Progenitor cell of endocrine pancreas (in vitro differentiated cells): ENCODE measurements at regions not wholly inside any gene's neighbourhood (a gene's known extent, or its start where the extent isn't known, plus 50 kb on each side); places are given as distances from the start of the nearest gene placed in this dataset.
"Not testable (repeated sequence)": the region's sequence is repeated elsewhere in the genome, so short reads cannot be mapped to it uniquely, and the experiment has no call there.

Experiments
- DNase-seq: peaks from one replicate; pipeline ENCODE4 v3.0.0; 2021; ENCODE audit warnings: low spot score; ENCODE audit not compliant: unreplicated experiment
- H3K27ac Mint-ChIP-seq: 2 replicates; pipeline ENCODE4 v1.8.0; 2021; ENCODE audit warnings: mild to moderate bottlenecking, moderate library complexity, mixed read lengths
- H3K27me3 Mint-ChIP-seq: 2 replicates; pipeline ENCODE4 v1.8.0; 2021; ENCODE audit warnings: mixed read lengths
- H3K36me3 Mint-ChIP-seq: 2 replicates; pipeline ENCODE4 v1.8.0; 2022; ENCODE audit warnings: mixed read lengths; ENCODE audit not compliant: insufficient read depth
- H3K4me1 Mint-ChIP-seq: 2 replicates; pipeline ENCODE4 v1.8.0; 2021; ENCODE audit warnings: low read depth, mixed read lengths
- H3K4me3 Mint-ChIP-seq: 2 replicates; pipeline ENCODE4 v1.8.0; 2021; ENCODE audit warnings: low read depth, mild to moderate bottlenecking, moderate library complexity, mixed read lengths
- H3K9me3 Mint-ChIP-seq: 2 replicates; pipeline ENCODE4 v1.8.0; 2021; ENCODE audit warnings: low read depth, mixed read lengths
- TF ChIP-seq, protein P1 (sequence below): fragments of 200-600 bp; sonication (generic); IDR thresholded peaks from one replicate; pipeline ENCODE4 v1.5.0; 2021; ENCODE audit warnings: antibody characterized with exemption, mild to moderate bottlenecking; ENCODE audit not compliant: unreplicated experiment

DNA sequence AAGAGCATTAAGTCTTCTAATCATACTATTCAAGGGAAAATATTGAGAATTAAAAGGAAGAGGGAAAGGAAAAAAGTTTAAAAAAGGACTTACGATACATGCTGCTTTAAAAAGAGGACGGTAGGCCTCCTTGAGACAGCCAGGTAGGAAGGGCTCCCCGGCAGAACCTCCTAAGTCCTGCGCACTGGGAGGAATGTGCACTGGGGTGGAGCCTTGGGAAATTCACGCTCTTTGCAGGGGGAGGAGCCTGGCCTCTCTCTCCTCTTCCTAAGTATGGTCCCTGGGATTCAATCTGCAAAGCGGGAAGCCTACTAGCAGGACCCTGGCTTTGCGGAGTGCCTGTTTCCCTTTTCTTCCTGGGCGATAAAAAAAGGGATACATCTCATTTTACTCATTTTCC is 553.0 kb downstream of the RPS29 start:
- H3K9me3 Mint-ChIP-seq: no peaks in the 10 kb centered on the region

DNA sequence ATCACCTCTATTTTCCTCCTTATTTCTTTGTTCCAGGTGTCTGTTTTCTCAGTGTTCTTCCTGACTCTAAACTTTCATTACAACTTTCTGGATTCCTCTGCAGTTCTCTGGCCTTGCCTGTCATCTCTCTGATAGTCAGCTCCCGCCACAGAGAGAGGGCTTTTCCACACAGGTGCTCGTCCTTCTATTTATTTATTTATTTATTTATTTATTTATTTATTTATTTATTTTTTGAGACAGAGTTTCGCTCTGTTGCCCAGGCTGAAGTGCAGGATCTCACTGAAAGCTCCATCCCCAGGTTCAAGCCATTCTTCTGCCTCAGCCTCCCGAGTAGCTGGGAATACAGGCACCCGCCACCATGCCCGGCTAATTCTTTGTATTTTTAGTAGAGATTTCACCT is 554.5 kb downstream of the RPS29 start:
- not testable (repeated sequence) for H3K27me3 Mint-ChIP-seq, H3K4me1 Mint-ChIP-seq, H3K27ac Mint-ChIP-seq, H3K4me3 Mint-ChIP-seq, H3K36me3 Mint-ChIP-seq, H3K9me3 Mint-ChIP-seq, DNase-seq

More for the DNA sequence above, 553.0 kb downstream of the RPS29 start:
- no peak for DNase-seq
- Mint-ChIP-seq H3K4me3 (no peak overlapping the region), H3K27ac (no peak overlapping the region), H3K4me1 (no peaks in the 10 kb centered on the region), H3K27me3 (no peaks in the 10 kb centered on the region), H3K36me3 (no peaks in the 10 kb centered on the region)
- TF ChIP-seq, protein P1, sequence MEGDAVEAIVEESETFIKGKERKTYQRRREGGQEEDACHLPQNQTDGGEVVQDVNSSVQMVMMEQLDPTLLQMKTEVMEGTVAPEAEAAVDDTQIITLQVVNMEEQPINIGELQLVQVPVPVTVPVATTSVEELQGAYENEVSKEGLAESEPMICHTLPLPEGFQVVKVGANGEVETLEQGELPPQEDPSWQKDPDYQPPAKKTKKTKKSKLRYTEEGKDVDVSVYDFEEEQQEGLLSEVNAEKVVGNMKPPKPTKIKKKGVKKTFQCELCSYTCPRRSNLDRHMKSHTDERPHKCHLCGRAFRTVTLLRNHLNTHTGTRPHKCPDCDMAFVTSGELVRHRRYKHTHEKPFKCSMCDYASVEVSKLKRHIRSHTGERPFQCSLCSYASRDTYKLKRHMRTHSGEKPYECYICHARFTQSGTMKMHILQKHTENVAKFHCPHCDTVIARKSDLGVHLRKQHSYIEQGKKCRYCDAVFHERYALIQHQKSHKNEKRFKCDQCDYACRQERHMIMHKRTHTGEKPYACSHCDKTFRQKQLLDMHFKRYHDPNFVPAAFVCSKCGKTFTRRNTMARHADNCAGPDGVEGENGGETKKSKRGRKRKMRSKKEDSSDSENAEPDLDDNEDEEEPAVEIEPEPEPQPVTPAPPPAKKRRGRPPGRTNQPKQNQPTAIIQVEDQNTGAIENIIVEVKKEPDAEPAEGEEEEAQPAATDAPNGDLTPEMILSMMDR: no peak

DNA sequence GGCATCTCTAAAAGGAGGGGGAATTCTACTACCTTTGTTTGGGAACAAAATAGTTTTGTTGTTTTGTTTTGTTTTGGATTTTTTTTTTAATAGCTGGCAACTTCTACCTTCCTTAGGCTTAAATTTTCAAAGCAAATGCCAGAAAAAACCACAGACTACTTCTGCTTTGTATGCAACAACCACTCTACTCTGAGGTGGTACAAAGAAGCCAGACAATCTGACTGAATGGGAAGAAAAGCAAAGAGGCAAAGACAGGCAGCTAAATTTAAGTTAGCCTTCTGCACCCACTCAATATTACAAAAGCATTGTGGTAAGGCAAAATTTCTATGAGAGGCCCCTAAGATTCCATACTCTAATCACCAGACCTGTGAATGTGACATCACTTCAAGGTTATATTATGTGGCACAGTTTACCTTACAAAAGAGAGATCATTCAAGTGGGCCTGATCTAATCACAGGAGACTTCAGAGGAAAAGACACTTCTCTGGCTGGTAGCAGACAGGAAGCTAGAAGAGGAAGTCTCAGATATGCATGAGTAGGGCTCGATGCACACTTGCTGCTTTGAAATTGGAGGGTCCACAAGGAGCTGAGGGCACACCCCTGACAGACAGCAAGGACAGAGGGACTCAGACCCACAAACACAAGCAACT is 566.6 kb downstream of the RPS29 start:
- H3K4me3 Mint-ChIP-seq: no peak overlapping the region
- H3K4me1 Mint-ChIP-seq: no peaks in the 10 kb centered on the region
- no peak overlapping the region for H3K27ac Mint-ChIP-seq
- TF ChIP-seq, protein P1: no peak
- H3K27me3 Mint-ChIP-seq: no peaks in the 10 kb centered on the region
- DNase-seq: no peak
- no peaks in the 10 kb centered on the region for H3K9me3 Mint-ChIP-seq
- no peaks in the 10 kb centered on the region for H3K36me3 Mint-ChIP-seq

DNA sequence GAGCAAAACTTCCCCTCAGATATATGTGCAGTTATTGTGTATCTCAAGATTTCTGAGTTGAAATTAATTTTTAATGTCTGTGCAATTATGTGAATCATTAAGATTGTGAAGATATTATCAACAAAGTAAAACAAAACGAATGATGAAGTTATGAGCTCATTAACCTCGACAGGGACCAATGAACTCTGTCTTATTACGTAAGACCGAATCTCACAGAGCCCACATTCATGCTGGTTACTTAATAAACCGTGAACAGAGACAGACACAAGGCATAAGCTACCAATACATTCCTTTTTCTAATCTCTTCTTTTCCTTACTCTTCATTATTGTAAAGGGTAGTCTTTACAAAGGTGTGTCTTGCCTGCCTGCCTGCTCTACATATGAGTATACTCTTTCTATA is 568.7 kb downstream of the RPS29 start:
- H3K36me3 Mint-ChIP-seq: no peaks in the 10 kb centered on the region
- DNase-seq: no peak
- H3K27me3 Mint-ChIP-seq: no peaks in the 10 kb centered on the region
- no peaks in the 10 kb centered on the region for H3K4me1 Mint-ChIP-seq
- no peak overlapping the region for H3K4me3 Mint-ChIP-seq
- no peak overlapping the region for H3K27ac Mint-ChIP-seq
- no peaks in the 10 kb centered on the region for H3K9me3 Mint-ChIP-seq
- TF ChIP-seq, protein P1: no peak

DNA sequence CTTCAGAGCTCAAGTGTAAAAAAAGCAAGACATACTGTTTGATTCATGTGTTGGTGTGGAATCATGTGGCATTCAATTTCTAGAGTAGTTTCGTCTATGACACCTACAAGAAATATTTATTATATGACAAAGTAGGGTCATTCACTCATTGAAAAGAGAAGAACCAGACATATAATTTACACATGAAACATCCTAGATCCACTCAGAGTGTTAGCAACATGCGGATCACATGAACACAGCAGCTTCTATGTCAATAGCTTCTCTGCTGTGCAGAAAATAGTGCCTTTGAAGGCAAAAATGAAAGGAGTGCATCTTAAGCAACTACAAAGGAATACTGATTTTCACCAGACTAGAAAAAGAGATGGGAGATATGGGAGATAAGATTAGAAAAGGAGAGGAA is 569.8 kb downstream of the RPS29 start:
- Mint-ChIP-seq H3K4me1 (no peaks in the 10 kb centered on the region), H3K27ac (no peak overlapping the region)

DNA sequence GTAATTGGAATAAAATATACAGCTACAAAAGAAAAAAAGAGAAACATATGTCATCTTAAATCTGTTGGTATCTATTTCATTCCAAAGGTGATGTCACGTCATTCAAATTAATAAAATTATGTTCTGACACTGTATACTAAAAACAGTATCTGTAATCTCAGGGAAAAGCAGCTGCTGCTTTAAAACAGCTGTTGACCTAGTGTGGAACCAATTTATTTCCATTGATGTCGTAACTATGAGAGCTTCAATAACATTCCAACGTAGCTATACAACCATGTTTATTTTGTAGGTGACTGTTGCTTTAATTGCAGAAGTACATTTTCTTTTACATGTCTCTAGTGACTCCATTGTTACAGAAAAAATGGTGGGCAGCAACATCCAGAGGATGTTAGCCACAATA is 571.7 kb downstream of the RPS29 start:
- no peaks in the 10 kb centered on the region for H3K9me3 Mint-ChIP-seq
- no peaks in the 10 kb centered on the region for H3K4me1 Mint-ChIP-seq
- no peaks in the 10 kb centered on the region for H3K36me3 Mint-ChIP-seq
- H3K27me3 Mint-ChIP-seq: no peaks in the 10 kb centered on the region
- no peak overlapping the region for H3K4me3 Mint-ChIP-seq
- no peak overlapping the region for H3K27ac Mint-ChIP-seq
- DNase-seq: no peak
- TF ChIP-seq, protein P1: no peak

More for the DNA sequence above, 569.8 kb downstream of the RPS29 start:
- H3K4me3 Mint-ChIP-seq: no peak overlapping the region
- TF ChIP-seq, protein P1: no peak
- H3K36me3 Mint-ChIP-seq: no peaks in the 10 kb centered on the region
- no peak for DNase-seq
- no peaks in the 10 kb centered on the region for H3K9me3 Mint-ChIP-seq
- H3K27me3 Mint-ChIP-seq: no peaks in the 10 kb centered on the region
